Activated CD4-positive, CD25-positive, alpha-beta regulatory T cell treated with anti-CD3 and anti-CD28 coated beads, Interleukin-2, amount 50 U/mL, for 16 hours (primary cell): ENCODE measurements at regions not wholly inside any gene's neighbourhood (a gene's known extent, or its start where the extent isn't known, plus 50 kb on each side); places are given as distances from the start of the nearest gene placed in this dataset.
"Not testable (repeated sequence)": the region's sequence is repeated elsewhere in the genome, so short reads cannot be mapped to it uniquely, and the experiment has no call there.

Experiments used
- DNase-seq: peaks from one replicate; pipeline ENCODE4 v3.0.0-alpha.2; 2020; ENCODE audit warnings: low read depth, low spot score

DNA sequence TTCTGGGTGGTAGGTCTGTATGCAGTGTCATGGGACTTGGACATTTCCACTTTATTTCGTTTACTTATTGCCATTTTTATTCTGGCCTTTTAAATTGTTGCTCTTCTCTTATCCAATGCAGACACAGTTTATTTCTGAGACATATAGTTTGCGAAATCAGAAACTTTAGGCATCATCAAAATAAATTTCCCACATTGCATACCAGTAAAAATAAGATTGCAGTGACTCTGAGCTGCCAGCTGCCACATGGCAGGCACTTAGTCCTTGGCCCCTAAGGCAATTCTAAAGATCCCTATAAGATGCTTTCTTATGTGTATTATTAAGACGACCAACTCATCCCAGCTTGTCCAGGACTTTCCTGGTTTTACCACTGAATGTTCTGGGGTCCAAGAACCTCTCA is 81.8 kb upstream of the ANKRD1 start:
- DNase-seq, result no peak

DNA sequence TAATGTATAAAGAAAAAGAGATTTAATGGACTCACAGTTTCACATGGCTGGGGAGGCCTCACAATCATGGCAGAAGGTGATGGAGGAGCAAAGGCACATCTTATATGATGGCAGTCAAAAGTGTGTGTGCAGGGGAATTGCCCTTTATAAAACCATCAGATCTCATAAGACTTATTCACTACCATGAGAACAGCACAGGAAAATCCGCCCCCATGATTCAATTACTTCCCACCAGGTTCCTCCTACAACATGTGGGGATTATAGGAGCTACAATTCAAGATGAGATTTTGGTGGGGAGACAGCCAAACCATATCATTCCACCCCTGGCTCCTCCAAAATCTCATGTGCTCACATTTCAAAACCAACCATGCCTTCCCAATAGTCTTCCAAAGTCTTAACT is 82.5 kb upstream of the ANKRD1 start:
- DNase-seq, result not testable (repeated sequence)

DNA sequence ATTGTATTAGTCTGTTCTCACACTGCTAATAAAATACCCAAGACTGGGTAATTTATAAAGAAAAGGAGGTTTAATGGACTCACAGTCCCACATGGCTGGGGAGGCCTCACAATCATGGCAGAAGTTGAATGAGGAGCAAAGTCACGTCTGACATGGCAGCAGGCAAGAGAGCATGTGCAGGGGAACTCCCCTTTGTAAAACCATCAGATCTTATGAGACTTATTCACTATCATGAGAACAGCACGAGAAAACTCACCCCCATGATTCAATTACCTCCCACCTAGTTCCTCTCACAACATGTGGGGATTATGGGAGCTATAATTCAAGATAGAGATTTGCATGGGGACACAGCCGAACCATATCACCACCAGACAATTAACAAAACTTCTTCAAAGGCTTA is 84.4 kb upstream of the ANKRD1 start:
- DNase-seq, result not testable (repeated sequence)

DNA sequence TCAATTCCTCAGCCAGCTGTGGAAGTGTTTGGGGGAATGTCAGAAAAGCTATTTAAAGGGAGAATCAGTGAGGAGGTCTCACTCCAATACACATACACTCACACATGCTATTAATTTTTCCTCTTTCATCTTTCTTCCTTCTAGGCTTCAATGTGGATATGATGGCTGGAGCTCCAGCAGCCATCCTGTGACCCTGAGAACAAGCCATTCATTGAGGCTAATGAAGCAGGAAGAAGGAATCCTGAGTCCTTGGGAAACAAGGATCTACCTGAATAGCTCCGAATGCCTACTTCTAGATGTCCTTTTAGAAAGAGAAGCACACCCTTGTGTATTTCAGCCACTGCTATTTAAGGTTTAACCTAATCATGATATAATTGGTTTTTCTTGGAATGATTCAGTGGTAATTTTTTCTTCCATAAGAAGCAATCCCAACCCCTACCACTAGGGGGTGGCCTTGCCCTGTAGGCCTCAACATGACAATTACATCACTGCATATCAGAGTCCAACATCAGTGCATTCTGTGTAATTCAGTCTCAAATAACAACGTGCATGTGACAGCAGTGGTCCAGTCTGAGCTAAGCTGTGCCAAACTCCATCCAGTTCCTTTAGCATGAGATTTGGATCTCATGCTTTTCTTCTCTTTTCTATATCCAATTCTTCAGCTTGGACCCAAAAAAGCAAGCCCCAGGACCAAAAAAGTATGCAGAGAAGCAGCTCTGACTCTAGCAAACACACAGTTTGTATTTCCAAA is 85.3 kb upstream of the ANKRD1 start:
- peak; percentile 50 for DNase-seq

DNA sequence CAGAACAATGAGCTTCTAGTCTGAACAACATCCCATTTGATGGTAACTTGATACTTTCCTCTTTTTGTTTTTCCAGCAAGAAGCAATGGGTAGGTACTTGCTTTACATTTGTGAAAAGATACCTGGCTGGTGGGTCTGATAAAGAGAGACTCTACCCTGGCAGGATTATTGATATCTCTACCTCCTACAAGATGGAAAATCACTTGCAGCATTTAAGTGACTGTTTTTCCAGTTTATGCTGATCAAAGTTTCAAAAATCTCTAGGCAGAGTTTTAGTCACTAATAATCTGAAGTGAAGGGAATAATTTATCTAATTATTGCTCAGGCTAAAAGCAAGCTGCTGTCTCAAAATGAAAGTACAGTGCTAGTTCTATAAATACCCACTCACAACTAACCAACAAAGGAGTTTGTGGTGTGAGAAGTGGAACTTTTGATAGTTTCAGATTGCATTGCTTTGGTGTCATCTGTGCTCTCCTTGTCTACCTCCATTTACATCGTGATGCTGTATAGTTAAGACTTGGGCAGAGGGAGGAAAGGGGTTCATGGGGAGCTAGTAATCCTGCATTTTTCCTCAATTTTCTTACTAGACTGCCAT is 86.0 kb upstream of the ANKRD1 start:
- DNase-seq, result no peak

DNA sequence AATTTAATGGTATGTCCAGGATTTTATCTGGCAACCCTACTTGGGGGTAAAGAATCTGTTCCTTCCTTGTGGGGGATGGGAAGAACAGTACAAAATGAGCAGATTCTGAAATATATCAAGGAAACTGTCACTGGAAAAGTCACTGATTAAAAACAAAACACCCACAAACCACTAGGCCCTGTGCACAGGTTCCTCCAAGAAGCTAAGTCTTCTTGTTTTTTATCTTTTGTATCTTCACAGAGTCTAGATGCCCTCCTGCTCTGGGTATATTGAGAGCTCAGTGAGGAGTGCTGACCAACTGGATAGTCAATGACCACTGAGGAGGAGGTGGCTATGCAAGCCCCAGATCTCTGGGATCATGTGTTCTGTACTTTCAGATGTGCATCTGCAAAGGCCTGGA is 86.8 kb upstream of the ANKRD1 start:
- DNase-seq, result no peak

DNA sequence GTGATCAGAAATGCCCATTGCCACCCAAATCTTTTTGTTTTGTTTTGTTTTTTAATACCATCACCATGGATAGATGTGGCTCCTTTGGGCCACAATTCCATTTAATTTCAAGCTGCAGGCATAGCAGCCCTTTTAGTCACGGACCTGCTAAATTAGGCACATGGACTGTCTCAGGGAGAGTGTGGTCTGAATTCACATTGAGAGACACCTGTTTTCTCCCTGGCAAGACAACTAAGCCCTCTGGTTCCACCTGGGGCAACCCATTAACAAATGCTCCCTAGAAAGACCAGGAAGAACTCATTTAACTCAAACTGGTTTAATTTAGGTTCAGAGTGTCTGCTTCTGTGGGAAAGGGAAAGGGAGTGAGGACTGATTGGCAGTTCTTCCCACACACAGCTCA is 88.2 kb upstream of the ANKRD1 start:
- DNase-seq, result no peak

DNA sequence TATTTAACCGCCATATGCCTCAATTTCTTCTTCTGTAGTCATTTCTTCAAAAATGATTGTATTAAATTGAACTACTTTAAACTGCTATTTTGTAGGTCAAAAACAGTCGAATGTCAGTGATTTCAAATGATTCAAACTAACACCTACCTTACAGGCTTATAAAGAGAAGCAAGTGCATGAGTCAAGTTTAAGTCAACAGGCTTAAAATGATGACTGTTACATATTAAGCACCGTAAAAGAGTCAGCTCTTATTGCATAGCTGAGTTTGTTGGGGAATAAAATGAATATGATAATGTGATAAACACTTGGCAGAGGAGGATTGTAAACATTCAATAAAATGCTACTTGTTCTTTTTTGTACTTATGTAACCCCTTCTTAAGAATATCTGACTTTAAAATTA is 90.1 kb upstream of the ANKRD1 start:
- no peak for DNase-seq

DNA sequence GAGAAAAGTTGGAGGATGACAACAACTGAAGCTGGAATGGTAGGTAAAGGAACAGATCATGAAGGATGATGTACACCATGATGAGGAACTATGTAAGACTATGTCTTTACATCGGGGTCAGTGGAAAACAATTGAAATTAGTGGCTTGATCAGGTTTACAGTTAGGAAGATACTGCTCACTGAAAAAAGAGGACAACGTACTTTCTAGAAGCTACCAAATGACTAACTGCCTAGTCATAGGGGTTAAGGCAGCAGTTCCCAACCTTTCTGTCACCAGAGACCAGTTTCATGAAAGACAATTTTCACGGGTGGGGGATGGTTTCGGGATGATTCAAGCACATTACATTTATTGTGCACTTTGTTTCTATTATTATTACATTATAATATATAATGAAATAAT is 91.6 kb upstream of the ANKRD1 start:
- no peak for DNase-seq

DNA sequence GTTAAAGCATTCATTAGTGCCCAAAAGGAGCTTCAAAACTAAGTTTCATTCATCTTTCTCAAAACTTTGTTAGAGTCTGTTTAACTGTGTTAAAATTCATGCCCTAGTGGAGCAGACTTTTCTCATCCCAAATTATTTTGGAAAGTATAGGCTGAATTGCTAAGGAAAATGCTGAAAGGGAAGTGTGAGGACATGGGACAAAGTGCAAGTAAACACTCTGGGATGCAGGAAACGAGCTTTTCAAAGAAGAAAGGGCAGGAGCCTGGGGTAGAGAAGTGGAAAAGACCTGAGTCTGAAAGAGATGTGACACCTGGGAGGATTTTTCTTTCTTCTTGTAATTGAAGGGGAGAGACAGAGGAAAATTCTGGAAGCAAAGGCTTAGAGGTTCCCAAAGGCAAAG is 93.1 kb upstream of the ANKRD1 start:
- no peak for DNase-seq

DNA sequence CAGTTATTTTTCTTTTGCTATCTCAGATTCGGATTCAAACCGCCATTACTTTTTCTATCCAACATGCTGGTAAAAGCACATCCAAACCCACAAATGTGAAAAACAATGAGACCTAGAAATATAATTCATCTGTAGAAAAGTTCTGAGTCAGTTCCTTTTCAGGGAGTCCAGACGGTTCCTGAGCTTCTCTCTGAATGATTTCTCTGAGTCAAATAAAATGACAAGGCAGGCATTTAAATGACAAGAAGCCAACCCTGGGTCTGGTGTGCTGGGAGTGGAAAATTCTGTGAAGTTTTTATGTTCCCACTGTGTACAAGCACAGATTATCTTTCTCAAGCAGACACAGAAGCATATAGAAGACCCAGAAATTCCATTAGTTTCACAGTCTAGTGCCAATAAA is 96.3 kb upstream of the ANKRD1 start:
- DNase-seq, result no peak

DNA sequence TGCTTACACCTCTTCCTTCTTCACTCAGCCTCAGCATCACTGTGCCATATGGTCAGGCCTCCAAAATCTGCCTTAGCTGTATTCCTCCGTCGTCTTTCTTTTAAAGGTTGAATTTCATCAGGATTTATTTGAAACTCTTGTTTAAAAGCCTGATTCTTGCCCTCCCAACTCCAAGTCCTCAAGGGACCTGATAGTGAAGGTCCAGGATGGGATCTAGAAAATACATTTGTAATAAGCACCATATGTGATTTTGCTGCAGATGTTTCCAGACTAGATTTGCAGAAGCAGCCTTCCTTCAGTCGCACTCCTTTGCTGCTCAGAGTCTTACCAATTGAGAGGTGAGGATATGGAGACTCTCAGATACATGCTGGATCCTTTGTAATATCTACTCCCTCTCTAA is 101.0 kb upstream of the ANKRD1 start:
- DNase-seq, result no peak

DNA sequence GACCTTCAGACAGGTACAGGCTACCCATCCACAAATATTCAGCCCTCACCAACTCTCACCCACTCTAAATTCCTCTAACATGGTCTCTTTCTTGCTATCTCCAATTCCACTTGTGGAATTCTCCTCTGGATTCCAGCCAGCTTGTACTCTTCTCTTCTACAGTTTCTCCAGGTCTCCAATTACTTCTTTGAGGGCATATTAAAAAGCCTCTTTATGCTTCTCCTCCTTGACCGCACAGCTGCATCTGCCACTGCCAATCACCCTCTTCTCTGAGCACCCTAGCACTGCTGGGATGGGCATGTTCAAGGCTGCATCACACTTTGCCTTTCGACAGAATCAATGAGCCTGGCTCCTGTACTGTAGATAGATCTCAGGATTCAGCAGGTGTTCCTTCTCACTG is 101.5 kb upstream of the ANKRD1 start:
- DNase-seq, result no peak

DNA sequence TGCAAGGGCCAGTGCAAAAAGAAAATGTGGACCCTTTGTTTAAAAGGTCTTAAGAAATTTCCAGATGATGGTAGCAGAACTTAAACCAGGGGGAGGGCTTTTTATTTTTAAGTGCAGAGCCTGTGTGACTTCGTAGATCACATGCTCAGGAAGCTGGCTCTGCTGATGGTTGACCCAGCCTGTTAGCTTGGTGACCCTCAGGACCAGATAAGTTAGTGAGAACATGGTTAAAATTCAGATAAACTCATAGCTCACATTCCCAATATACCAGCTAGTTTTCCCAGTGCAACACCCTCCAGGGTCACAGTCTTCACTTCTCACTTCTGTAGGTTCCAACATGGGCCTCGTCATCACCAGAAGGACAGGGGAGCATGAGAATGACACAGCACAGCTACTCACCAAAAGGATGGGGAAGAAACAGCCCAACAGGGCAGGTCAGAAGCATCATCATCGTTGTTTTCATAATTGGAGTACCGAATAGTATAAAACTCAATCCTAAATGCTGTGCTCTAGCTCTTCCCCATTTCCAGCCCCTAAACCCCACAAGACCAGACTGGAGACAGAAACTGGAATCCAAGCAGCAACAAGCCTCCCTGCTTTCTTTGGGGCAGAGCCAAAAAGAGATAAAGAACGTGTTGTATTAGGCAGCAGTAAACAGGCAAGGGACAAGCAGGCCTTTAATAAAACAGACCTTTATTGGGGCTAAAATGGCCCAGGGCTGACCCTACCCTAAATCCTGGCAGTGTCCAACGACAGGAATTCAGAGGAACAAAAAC is 102.2 kb upstream of the ANKRD1 start:
- no peak for DNase-seq

DNA sequence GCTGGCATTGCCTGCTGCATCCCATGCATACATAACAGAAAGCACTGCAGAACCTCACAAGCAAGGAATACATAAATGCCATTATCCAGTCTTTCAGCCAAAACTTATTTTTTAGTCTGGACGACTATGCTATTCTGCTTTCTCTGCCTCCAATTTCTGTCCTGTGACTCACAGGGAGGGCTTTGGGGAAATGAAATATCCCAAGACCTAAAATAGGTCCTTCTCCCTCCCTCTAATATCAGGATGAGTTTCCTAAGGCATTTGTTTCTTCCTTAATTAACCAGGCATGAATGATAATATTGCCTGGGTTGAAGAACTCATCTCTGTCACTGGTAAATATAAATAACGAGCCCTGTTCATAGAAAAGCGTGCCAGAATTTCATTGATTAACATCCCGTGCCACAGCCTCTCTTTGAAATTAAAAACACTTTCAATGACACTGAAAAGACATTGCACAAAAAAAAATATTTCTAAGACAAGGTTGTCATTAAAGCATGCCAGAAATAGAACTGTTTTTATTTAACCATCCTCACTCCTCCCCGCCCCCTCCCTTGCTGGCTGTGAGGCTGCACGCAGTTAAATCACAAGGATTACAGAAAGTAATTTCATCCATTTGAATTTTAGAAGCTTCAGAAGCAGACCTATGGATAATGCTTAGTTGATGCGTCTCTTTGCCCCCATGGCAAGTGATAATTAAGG is 103.0 kb upstream of the ANKRD1 start:
- DNase-seq, result no peak

DNA sequence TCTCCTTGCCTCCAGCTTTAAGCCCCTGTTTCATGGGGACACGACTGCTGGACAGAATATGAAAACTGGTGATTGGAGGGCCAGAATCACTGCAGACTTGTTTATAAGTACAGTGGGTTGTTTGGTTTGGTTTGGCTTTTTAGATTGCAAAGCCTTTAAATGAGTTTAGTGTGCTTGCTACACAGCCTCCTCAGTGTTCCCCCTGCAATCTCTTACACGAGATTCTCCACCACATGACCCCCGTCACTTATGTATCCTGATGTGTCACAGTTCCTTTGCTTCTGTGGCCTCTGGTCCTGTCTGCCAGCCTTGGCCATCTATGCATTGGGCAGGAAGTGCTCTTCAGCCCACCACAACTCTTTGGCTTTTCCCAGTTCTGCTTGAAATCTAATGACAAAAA is 103.7 kb upstream of the ANKRD1 start:
- DNase-seq, result no peak

DNA sequence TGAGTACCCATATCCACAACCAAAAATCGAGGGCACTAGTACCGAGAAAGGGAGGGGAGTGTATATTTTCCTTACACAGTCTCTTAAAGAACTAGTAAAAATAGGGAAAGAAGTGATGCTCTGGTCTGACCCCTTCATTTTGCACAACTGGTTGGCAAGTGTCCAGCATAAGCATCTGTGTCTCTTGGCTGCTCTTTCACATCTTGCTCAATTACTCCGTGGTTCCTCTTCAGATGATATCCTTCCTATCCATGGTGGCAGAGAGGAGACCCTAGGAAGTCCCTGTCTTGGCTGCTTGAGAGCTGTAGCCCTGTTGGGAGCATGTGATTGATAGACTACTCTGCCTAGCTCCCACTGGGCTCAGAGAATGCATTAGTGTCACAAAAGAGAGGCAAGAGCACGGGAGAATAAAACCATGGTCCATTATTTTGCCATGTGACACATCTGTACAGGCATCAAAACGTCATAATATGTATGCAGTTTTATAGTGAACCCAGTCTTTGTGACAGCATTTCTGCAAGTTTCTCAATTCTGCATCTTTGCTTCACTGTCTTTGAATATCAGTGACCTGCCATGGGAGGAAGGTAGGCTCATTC is 111.8 kb upstream of the ANKRD1 start:
- DNase-seq, result no peak

DNA sequence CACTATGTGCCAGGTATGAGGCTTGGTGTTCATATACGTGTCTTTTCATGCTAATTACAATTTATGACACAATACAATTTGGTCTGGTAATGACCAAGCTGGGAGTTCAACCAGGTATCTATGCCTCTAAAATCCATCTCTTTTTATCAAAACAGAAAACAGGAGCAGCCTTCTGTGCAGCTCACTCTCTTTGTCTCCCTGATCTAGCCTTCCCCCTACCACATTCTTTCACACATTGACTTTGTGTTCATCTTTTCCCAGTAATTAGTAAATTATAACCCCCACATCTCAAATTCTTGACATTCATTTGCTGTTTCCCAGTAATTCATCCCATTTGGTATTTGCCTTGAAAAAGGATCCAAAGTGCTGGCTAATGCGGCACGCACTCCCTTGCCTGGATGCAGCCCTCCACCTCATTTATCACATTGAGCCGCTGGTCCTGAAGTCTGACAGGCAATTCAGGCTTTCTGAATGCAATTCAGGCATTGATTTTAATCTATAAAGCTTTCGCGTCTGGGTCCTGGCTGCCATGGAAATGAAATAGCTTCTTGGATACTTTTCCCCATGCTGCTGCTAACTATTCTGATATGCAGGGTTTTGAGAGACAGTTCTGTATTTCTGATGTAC is 112.5 kb upstream of the ANKRD1 start:
- DNase-seq, result no peak

DNA sequence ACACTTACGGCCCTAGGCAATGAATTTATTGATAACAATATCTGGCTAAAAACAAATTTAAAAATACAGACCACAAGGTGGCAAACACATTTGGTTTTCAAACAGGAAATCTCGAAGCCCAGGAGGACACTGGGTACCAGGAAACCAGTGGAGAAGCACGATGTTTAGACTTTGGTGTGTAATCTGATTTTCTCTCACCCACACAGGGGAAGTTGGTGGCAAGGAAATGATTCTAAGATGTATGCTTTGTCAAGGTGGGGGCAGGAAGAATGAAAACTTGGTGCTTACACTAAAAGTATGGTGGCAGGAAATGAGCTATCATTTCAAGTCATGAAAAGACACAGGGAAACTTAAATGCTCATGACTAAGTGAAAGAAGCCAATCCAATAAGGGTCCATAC is 113.2 kb upstream of the ANKRD1 start:
- no peak for DNase-seq

DNA sequence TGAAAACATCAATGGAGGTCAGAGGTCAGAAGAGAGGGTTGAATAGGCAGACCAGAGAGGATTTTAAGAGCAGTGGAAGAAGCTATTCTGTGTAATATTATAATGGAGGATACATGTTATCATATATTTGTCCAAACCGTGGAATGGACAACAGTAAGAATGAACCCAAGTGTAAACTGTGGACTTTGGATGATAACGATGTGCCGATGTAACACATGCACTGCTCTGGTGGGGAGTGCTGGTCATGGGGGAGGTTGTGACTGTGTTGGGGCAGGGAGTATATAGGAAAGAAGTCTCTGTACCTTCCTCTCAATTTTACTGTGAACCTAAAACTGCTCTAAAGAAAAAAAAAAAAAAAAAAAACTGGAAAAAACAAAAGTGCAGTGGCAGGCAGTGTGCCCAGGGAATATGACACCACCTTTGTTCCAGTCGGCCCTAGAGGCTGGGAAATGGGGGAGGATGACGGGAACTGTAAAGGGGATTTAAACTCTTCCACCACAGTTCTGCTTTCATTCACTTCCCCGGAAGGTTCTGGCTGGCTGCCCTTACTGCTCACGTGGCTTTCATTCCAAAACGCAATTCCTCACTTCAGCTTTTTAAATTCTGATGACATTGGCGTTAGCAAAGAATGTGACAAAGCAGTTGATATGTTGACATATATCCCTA is 113.7 kb upstream of the ANKRD1 start:
- no peak for DNase-seq
